A549 (cell line): ENCODE measurements at regions not wholly inside any gene's neighbourhood (a gene's known extent, or its start where the extent isn't known, plus 50 kb on each side); places are given as distances from the start of the nearest gene placed in this dataset.

Source experiments
- ATAC-seq, 2 experiments: fragments of 200-7000 bp in 1 of 2; fragments of >200 bp in 1 of 2; cut with Nextera tagmentation in 1 of 2; cut with Tn5 transposase in 1 of 2; 3 replicates each; pipeline versions ENCODE4 v1.8.0 to v1.9.1; 2018 to 2020; ENCODE audit warnings: mild to moderate bottlenecking in 1 of 2, moderate library complexity in 1 of 2
- CTCF ChIA-PET: fragments of 300-600 bp; sonication (Branson Sonifier 250); formaldehyde crosslinking; extraction: SDS; loops from one replicate; lab custom pipeline; 2021; ENCODE audit warnings: antibody characterized with exemption, inconsistent platforms; lab: Yijun Ruan, JAX
- POLR2A ChIA-PET: fragments of 350-600 bp; formaldehyde crosslinking; extraction: SDS; loops from one replicate; lab custom pipeline; 2021; ENCODE audit warnings: antibody characterized with exemption, inconsistent platforms; lab: Yijun Ruan, JAX
- DNase-seq, 2 experiments: peaks; one replicate each; pipeline versions ENCODE4 v3.0.0 to v3.0.0-alpha.2; 2011 to 2016; ENCODE audit warnings: low read depth in 1 of 2, low spot score in 1 of 2
- FAIRE-seq: peaks from 2 replicates; lab custom pipeline; 2011; peaks lifted over from hg19 to GRCh38; lab: Jason Lieb, UNC
- H3K27ac ChIP-seq, 2 experiments: fragments of >200 bp; sonication (Bioruptor Twin); formaldehyde crosslinking; 3 replicates each; pipeline ENCODE4 v1.5.1; 2016 to 2017
- H3K4me1 ChIP-seq: fragments of >200 bp; sonication (Bioruptor Twin); formaldehyde crosslinking; 3 replicates; pipeline ENCODE4 v1.6.1; 2016
- H3K4me2 ChIP-seq: fragments of >200 bp; sonication (Bioruptor Twin); formaldehyde crosslinking; 3 replicates; pipeline ENCODE4 v1.6.1; 2016
- H3K4me3 ChIP-seq: fragments of >200 bp; sonication (Bioruptor Twin); formaldehyde crosslinking; 3 replicates; pipeline ENCODE4 v1.5.1; 2016
- H3K9me3 ChIP-seq: fragments of >200 bp; sonication (Bioruptor Twin); formaldehyde crosslinking; 3 replicates; pipeline ENCODE4 v1.6.1; 2016
- BHLHE40 ChIP-seq: IDR thresholded peaks from 2 replicates; pipeline ENCODE4 v1.6.1; 2012; ENCODE audit warnings: low read depth, low read length, inconsistent platforms
- CBX2 ChIP-seq: fragments of 200-600 bp; sonication (generic); IDR thresholded peaks from 2 replicates; pipeline ENCODE4 v1.6.1; 2016; ENCODE audit warnings: low read depth, mild to moderate bottlenecking, borderline replicate concordance
- CBX8 ChIP-seq: fragments of 200-600 bp; sonication (generic); IDR thresholded peaks from 2 replicates; pipeline ENCODE4 v1.6.1; 2016
- CEBPB ChIP-seq, 2 experiments: fragments of >200 bp in 1 of 2; sonication (Bioruptor Twin) in 1 of 2; formaldehyde crosslinking in 1 of 2; IDR thresholded peaks; 2 replicates each; pipeline ENCODE4 v1.6.1; 2012 to 2016
- EHF ChIP-seq: fragments of 250-450 bp; sonication (Bioruptor Pico); IDR thresholded peaks from 2 replicates; pipeline ENCODE4 v1.5.0; 2020; ENCODE audit warnings: mild to moderate bottlenecking
- FOSB ChIP-seq: fragments of 250-450 bp; sonication (Bioruptor Pico); IDR thresholded peaks from 2 replicates; pipeline ENCODE4 v1.5.0; 2020; ENCODE audit warnings: mild to moderate bottlenecking, moderate library complexity
- FOXS1 ChIP-seq: fragments of 250-450 bp; sonication (Bioruptor Pico); IDR thresholded peaks from 2 replicates; pipeline ENCODE4 v1.5.0; 2020; ENCODE audit warnings: mild to moderate bottlenecking, moderate library complexity
- HDAC2 ChIP-seq: fragments of 200-600 bp; sonication (generic); IDR thresholded peaks from 2 replicates; pipeline ENCODE4 v1.6.1; 2016
- HOXA7 ChIP-seq: fragments of 250-450 bp; sonication (Bioruptor Pico); IDR thresholded peaks from 2 replicates; pipeline ENCODE4 v1.5.0; 2020; ENCODE audit warnings: mild to moderate bottlenecking, moderate library complexity
- JUN ChIP-seq, 2 experiments: fragments of >200 bp; sonication (Bioruptor Twin); formaldehyde crosslinking; IDR thresholded peaks; 2 replicates in 1 of 2; 3 replicates in 1 of 2; pipeline ENCODE4 v1.6.1; 2016 to 2017
- KDM5A ChIP-seq: fragments of 200-600 bp; sonication (generic); IDR thresholded peaks from 2 replicates; pipeline ENCODE4 v1.6.1; 2016; ENCODE audit warnings: antibody characterized with exemption, mild to moderate bottlenecking
- MAFK ChIP-seq: fragments of 450-650 bp; IDR thresholded peaks from 2 replicates; pipeline ENCODE4 v1.6.1; 2014; ENCODE audit not compliant: partially characterized antibody
- PHF8 ChIP-seq: fragments of 200-600 bp; sonication (generic); IDR thresholded peaks from 2 replicates; pipeline ENCODE4 v1.6.1; 2016; ENCODE audit warnings: low read depth, mild to moderate bottlenecking, antibody characterized with exemption, moderate library complexity, borderline replicate concordance
- RARB ChIP-seq: fragments of 250-450 bp; sonication (Bioruptor Pico); IDR thresholded peaks from 2 replicates; pipeline ENCODE4 v1.8.0; 2021; ENCODE audit warnings: mild to moderate bottlenecking, moderate library complexity
- REST ChIP-seq: fragments of 200-600 bp; sonication (generic); IDR thresholded peaks from 2 replicates; pipeline ENCODE4 v1.6.1; 2016; ENCODE audit warnings: antibody characterized with exemption, mild to moderate bottlenecking, moderate library complexity
- USF2 ChIP-seq: fragments of 450-650 bp; IDR thresholded peaks from 2 replicates; pipeline ENCODE4 v1.6.1; 2014; ENCODE audit warnings: antibody characterized with exemption
- ZC3H11A ChIP-seq: fragments of 450-650 bp; IDR thresholded peaks from 2 replicates; pipeline ENCODE4 v1.6.1; 2014; ENCODE audit warnings: antibody characterized with exemption, mild to moderate bottlenecking
- ZFP36 ChIP-seq: fragments of 450-650 bp; IDR thresholded peaks from 2 replicates; pipeline ENCODE4 v1.6.1; 2014; ENCODE audit warnings: borderline replicate concordance; ENCODE audit not compliant: partially characterized antibody
- ZNF302 ChIP-seq: fragments of 250-450 bp; sonication (Bioruptor Pico); IDR thresholded peaks from 2 replicates; pipeline ENCODE4 v1.9.0; 2021; ENCODE audit warnings: inconsistent platforms, mild to moderate bottlenecking, moderate library complexity
- WGBS: methylation state at CpG from one replicate; pipeline ENCODE4 v1.1.6; 2017; ENCODE audit errors: missing lambda C conversion rate; 5-methylcytosine and 5-hydroxymethylcytosine counted together

- CTCF ChIA-PET, result no interaction called here
- no peaks in the 10 kb centered on the region for H3K4me1 ChIP-seq
- WGBS, result 6% methylated on average over 4 of the region's 4 CpGs
- ATAC-seq (no peak), FAIRE-seq (no peak), DNase-seq (no peak)
- no peak overlapping the region for H3K4me3 ChIP-seq
- POLR2A ChIA-PET, result no interaction called here
- H3K27ac ChIP-seq, result no peak overlapping the region
- no peak overlapping the region for H3K4me2 ChIP-seq
- no peaks in the 10 kb centered on the region for H3K9me3 ChIP-seq
- TF ChIP-seq HDAC2 (no peak), HOXA7 (CRISPR knock-in tag) (no peak), REST (no peak), CEBPB (IDR thresholded peaks at IDR 0.05) (no peak), CBX8 (no peak), ZFP36 (no peak), BHLHE40 (no peak), ZC3H11A (no peak), FOSB (CRISPR knock-in tag) (no peak), RARB (CRISPR knock-in tag) (no peak), PHF8 (no peak), USF2 (no peak)
- TF ChIP-seq, all 56 proteins: peak for 0
Observed at GRCh38 chr18:67618061-67618460, 101.5 kb upstream of the DSEL start.

GRCh38 chr18:67615876-67616275 lies 99.4 kb upstream of the DSEL start:
- no peak overlapping the region for H3K4me2 ChIP-seq
- no peaks in the 10 kb centered on the region for H3K9me3 ChIP-seq
- TF ChIP-seq MAFK (no peak), JUN (IDR thresholded peaks at IDR 0.05) (no peak), KDM5A (no peak), FOXS1 (CRISPR knock-in tag) (no peak), ZC3H11A (no peak), EHF (CRISPR knock-in tag) (no peak), RARB (CRISPR knock-in tag) (no peak), CBX2 (no peak)
- no peak for ATAC-seq
- CTCF ChIA-PET, result no interaction called here
- 31% methylated on average over 3 of the region's 3 CpGs for WGBS
- no peaks in the 10 kb centered on the region for H3K4me1 ChIP-seq
- FAIRE-seq, result no peak
- no peak overlapping the region for H3K27ac ChIP-seq
- POLR2A ChIA-PET, result no interaction called here
- H3K4me3 ChIP-seq, result no peak overlapping the region
- DNase-seq, result no peak

GRCh38 chr18:67613731-67614130 lies 97.2 kb upstream of the DSEL start:
- ChIA-PET CTCF (no interaction called here), POLR2A (no interaction called here)
- no peaks in the 10 kb centered on the region for H3K9me3 ChIP-seq
- no peak for ATAC-seq
- no peak for DNase-seq
- H3K4me1 ChIP-seq, result no peaks in the 10 kb centered on the region
- no peak for FAIRE-seq
- WGBS, result 24% methylated on average over 5 of the region's 5 CpGs
- H3K4me3 ChIP-seq, result no peak overlapping the region
- no peak overlapping the region for H3K4me2 ChIP-seq
- TF ChIP-seq ZNF302 (CRISPR knock-in tag), result no peak
- no peak overlapping the region for H3K27ac ChIP-seq
